GM21360 (cell line): ENCODE measurements at regions not wholly inside any gene's neighbourhood (a gene's known extent, or its start where the extent isn't known, plus 50 kb on each side); places are given as distances from the start of the nearest gene placed in this dataset.

ENCODE experiments used
- ATAC-seq: cut with Tn5 transposase; IDR thresholded peaks from one replicate; pipeline ENCODE4 v1.9.1; 2021; ENCODE audit warnings: mild to moderate bottlenecking, moderate library complexity; ENCODE audit not compliant: unreplicated experiment

DNA sequence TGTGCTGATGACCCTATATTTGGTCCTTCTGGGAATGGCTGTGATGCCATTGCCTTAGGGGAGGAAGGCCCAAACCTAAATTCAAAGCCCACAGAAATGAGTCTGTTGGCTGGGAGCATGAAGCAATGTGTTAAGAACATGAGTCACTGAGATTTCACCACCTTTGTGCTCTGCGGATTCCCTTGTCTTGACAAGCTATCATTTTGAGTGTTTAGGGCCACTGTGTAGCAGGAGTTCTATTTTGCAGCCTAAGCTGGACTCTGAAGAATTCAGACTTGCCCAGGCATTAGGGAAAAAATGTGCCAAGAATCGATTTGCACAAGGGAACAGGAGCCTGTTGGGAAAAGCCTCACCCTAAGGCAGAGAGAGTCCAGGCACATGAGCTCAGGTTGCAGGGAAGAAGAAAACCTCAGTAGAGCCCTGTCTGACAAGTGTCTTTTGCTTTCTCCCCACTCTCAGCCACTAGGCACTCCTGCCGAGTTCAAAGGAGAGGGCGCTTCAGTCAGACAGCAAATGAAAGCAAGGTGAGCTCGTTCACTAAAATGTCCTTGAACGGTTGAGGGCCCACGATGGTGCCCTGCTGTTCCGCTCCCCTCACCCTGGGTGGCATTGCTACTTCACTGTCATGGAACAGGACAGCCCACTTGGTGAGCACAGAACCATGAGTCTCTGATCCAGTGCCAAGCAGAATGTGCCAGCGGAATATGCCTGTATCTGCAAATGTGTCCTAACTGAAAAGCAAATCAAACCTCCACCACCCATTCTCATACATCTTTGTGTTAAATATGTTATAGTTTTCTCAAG is 93.6 kb downstream of the PRLHR start:
- ATAC-seq: no peak

DNA sequence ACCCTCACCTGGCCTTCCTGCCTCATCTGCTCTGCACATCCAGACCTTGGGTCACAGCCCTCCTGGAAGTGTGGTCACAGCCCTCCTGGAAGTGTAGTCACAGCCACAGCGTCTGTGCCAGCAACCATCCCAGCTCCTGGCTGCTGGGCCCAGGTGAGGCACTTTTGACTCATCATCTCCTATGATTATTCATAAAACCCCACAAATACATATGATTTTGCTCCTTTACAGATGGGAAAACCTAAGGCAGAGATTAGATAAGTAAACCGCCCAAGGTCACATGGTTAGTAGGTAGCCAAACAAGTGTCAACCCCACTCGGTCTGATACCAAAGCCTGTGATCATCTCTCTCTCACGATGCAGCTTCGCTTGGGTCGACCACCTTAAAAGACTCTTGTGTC is 94.3 kb downstream of the PRLHR start:
- ATAC-seq: no peak

DNA sequence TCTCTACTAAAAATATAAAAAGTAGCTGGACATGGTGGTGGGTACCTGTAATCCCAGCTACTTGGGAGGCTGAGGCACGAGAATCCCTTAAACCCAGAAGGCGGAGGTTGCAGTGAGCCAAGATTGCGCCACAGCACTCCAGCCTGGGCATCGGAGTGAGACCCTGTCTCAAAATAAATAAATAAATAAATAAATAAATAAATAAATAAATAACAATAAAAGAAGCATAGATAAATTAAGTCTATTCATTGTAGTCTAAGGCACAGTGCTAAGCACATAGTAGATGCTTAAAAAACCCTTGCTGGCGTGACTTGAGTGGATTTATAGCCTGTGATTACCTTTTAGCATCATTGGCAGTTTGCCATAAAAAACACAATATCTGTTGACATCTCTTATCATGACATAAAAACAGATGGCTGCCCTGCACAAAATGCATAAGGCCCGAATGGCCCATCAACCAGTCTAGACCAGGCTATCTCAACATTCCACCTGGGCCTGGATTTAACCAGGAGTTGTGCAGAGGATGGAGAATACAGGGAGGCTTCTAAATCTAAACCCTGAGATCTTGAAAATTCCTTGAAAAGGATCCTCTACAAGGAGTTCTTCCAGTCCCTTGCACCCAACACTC is 94.9 kb downstream of the PRLHR start:
- no peak for ATAC-seq

DNA sequence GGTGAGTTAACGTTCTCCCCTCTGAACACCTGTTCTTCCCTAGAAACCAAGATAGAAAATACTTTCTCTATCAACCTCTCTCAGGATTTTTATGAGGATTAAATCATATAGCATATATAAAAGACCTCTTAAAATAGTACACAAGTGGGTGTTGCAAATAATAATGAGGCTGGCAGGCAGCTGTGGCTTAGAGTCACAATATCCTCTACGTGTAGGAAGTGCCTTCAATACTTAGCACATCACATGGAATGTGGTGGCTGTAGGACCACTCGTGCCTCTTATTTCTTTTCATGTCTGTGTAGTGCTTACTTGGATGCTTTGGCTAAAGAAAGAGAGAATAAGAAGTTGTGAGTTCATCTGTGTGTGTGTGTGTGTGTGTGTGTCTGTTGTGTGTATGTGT is 96.3 kb downstream of the PRLHR start:
- no peak for ATAC-seq

DNA sequence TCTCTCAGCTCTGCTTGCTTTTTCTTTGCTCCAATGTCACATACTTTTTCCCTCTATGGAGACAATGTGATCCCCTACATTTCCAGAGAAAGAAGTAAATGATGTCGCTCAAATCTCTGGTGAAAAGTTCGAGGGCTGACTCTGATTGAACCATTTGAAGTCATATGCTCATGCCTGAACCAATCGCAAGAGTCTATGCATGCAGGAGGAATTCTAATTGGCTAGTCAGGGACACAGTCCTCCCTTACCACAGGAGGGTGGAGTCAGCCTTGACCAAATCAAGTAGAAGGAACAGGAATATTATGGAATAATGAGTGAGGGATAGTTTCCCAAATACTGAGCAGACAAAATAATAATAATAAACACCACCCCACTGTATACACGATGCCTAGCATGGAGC is 96.8 kb downstream of the PRLHR start:
- ATAC-seq: no peak

DNA sequence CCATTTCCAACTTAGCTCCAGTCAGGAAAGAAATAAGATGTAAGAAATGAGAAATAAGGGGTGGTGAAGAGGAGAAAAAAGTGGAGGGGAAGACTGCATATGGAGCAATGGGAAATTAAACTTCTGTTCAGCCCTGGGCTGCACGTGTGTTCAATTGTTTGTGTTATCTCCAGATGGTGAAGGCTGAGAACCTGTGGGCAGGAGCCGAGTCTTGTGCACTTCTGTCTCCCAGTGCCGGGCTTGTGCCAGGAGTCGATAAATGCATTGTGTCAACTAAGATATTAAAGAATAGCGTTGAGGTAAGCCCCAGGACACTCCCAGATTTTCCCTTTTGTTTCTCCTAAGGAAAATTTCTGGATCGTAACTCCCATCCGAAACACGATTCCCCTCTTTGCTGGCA is 98.2 kb downstream of the PRLHR start:
- no peak for ATAC-seq

DNA sequence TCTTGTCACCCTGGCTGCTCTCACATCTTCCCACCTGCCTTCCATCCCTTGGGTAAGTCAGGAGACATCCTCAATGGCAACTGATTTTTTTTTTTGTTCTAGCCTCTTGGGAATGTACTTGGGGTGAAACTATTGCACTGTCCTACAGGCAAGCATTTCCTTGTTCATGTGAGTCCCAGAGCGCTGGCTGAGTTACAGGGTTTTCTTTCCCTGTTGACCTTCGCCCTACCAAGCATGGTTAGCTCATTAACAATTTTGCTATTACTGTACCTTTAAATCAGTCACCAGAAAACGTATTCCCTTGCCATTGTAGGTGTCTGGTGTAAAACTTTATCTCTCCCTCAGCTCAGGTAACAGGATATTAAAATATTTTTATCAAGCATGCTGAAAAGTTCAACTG is 98.9 kb downstream of the PRLHR start:
- no peak for ATAC-seq

DNA sequence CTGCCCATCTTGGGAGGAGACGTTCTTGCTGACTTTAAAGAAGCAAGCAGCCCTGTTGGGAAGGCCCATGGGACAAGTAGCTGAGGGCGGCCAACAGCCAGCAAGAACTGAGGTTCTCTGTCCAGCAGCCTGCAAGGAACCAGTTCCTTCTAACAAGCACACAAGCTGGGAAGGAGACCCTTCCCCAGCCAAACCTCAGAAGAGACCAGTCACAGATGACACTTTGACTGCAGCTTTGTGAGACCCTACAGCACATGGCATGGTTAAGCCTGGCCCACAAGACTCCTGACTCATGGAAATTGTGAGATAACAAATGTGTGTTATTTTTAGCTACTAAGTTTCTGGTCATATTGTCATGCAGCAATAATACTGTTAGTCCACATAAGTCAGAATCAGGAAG is 99.9 kb downstream of the PRLHR start:
- no peak for ATAC-seq

DNA sequence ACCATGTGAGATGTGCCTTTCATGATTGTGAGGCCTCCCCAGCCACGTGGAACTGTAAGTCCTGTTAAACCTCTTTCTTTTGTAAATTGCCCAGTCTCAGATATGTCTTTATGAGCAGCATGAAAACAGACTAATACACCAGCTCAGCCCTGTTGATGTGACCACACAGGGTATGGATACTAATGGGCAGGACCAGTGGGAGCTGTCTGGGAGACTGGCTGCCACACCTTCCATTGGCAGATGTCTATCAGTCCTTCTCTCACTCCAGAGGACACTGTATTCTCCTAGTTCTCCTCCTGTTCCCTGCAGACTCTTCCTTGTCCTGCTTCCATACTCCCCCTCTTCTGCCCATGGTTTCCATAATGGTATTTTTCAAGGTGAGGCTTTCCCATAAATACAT is 104.4 kb downstream of the PRLHR start:
- ATAC-seq: no peak

DNA sequence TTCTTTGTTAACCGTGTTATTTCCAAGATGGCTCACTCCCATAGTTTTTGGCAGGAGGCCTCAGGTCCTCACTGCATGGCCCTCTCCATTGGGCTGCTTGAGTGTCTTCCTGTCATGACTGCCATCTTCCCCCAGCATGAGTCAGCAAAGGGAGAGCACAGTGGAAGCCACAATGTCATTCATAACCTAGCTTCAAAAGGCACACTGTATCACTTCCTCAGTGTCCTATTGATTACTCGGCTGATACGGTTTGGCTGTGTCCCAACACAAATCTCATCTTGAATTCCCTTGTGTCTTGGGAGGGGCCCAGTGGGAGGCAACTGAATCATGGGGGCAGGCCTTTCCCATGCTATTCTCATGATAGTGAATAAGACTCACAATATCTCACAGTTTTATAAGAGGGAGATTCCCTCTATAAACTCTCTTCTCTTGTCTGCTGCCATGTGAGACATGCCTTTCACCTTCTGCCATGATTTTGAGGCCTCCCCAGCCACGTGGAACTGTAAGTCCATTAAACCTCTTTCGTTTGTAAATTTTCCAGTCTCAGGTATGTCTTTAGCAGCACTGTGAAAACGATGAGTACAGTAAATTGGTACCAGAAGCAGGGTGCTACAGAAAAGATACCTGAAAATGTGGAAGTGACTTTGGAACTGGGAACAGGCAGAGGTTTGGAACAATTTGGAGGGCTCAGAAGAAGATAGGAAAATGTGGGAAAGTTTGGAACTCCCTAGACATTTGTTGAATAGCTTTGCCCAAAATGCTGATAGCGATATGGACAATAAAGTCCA is 106.5 kb downstream of the PRLHR start:
- ATAC-seq: no peak

DNA sequence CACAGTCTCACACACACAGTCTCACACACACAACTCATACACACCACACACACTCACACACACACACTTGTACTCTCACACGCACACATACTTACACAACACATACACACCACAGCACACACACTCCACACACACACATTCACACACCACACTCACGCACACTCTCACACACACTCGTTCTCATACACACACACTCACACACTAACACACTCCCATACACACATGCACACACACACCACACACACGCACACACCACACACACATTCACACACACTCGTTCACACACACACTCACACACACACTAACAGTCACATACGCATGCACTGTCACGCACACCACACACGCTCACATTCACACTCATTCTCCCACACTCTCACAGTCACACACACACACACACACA is 109.8 kb downstream of the PRLHR start:
- ATAC-seq: no peak

DNA sequence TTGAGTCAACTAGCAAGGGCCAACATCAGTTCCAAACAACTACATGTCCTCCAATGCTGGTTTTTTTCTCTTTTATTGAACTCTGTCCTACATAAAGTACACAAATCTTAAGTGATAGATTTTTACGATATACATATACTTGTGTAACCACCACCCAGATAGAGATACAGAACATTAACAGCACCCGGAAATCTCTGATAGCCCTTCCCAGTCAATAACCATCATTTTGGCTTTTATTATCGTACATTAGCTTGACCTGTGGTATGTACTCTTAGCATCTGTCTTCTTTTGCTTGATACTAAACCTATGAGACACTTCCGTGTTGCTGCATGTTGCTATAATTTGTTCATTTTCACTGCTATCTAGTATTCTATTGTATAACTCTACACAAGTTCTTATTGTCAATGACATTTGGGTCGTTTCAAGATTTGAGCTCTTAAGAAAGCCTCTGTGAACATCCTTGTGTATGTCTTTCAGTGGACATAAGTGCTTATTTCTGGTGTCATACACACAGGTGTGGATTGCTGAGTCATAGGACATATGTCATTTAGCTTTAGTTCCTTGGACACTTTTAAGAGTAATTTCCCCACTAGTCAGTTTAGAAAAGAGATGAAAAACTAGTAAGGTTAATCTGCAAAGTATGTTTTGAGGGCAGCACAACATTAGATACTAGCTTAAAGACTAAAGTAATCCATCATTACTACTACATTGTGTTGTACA is 111.1 kb downstream of the PRLHR start:
- no peak for ATAC-seq

DNA sequence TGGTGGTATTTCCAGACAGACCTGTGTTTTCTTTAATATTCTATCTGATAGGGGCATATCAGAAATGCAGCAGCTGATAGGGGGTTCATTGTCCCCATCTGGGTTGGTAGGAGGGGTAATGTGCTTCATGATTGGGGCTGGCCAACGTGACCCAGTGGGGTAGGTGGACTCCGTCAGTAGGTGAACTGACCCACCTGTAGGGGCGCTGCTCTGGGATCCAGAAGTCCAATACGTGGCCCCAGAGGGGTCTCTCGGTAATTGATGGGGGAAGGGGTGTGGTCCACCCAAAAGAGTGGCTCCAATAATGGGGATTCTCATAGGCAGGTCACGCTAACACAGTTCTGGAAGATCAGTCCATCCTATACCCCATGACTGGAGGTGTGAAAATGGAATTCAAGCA is 112.0 kb downstream of the PRLHR start:
- ATAC-seq: no peak

DNA sequence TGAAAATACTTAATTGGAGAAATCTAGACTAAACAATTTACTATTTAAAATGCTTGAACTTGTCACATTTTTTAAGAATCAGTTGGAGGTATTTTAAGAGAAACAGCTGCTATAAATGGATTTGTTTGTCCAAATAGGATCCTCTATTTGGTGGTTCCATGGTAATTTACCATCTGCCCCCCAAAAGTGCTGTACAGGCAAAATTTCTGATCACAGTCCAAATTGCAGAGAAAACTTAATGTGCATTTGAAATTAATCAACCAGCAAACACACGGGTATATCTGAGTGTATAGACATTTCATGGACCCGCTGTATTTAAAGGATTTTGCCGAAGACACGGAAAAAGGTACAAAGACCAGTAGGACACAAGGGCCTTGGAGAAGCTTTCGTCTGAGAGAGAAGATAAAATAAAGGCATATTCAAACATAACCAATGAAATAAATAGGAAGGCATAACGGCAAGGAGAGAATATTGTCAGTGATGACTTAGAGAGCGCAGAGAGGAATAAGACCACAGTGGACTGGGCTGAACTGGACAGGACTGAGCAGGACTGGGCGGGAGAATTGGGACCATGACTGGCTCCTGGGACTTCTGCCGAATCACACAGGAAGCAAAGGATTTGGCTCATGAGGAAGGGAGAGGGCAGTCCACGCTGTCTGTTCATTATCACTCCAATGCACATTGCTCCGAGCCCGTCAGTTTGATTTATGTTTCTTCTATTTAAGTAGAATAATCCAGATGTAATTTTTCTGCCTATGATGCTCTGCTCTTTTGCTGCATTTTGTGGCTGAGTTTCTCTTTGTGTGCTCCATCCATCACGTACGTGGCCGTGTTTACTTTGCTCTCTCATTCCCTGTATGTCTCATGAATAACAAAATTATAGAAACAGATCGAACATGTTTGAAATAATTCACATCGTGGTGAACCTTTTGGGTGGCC is 112.8 kb downstream of the PRLHR start:
- no peak for ATAC-seq

DNA sequence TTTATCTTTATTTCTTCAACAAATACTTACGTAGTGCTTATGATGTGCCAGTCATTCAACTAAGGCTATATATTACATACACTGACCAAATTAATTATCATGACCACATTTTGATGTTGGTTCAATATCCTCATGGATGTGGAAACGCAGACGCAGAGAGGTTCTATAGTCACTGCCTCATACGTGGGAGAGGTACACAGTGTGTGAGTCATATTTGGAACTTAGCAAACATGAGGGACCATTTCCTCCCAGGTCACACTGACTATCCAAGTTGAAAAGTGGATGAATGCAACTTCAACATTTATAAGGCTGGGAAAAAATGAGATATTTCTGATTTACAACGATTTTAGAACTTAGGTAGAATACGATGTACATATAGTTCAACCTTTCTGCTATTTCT is 113.6 kb downstream of the PRLHR start:
- ATAC-seq: no peak

DNA sequence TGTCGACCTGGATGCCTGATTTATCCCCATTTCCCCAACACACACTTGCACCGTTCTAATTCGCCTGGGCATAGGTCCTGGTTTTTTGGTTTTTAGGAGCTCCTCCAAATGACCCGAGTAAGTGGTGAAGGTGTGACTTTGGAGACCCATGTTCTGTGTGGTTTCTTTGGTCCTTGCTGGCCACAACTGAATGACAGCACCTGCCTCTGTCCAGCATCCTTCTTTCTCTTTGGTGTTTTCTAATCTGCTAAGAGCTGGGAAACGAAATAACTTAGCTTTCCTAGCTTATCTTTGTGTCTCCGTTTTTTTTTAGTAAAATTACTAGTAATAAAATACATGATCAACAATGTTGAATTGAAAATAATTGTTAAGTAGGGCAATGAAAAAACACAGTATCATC is 120.2 kb downstream of the PRLHR start:
- no peak for ATAC-seq

DNA sequence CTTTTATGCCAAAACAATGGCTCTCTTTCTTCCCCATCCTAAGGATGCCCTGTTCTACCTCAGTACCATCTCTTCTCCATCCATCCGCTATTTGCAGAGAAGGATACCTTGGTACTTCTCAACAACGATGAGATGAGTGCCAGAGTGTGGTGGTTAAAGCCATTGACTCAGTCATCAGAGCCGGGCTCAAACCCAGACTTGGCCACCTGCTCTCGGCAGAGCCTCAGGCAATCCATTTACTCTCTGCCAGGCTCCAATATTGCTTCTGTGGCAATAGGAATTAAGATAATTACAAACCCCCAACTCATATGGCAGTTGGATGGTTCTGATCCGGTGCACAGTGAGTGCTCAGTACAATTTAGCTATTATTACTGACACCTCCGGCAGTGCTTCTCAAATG is 121.3 kb downstream of the PRLHR start:
- ATAC-seq: no peak

DNA sequence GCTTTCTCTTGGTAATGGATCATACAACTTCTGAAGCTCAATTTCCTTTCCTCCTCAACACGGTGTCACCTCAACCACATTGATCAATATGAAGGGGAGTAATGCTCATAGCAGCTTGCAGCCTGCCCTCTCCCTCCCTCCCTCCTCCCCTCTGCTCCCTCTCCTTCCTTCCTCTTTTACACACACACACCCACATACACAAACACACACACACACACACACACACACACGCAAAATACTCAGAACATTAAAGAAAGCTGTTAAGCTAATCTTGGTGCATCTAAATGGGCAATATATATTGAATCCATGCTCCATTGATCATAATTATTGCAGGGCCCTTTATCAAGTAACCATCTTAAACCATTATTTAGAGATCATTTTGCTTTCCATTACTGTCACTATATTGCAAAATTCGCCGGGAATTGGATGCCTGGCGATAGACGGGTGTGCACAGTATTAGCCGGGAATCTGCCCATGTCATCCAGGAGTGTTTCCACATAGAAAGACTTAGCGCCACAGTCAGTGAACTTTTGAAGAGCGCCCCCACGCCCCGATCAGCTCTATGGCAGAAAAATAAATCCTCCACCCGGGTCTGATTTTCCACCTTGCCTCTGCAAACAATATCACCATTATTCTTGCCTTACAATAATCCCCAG is 122.0 kb downstream of the PRLHR start:
- ATAC-seq: no peak

DNA sequence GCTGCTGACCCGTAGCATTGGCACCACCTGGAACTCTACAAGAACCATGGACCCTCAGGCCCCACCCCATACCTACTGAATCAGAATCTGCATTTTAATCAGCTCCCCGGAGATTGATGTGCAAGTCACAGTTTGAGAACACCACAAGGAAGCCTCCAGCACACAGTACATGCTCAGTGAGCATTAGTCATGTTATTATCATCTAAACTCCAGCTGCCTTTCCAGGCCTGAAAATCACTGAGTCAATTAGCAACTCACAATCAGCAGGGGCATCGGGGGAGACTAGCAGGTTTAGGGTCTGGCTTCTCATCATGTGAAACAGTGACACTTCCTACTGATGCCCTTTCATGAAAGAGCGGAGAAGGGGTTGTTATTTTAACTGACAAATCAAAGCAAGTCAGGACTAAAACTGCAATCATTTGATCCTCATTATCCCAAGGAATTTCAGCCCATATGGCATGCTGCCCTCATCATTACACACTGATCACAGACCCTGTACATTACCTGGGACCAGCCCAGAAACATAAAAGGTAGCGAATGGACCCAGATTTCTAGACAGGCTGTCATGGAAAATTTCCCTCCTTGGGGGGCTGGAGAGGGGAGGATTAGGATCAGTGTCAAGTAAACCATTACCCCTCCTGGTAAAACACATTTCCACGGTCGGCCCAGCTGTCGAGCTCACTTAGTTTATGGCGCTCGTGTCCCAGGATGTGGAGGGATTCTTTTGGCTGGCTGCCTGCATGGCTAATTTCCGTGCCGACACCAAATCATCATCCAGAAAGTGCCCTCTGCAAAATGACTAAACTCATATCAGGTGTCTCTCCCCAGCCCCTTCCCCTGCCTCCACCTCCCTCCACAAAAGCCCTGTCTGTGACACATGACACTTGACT is 122.8 kb downstream of the PRLHR start:
- no peak for ATAC-seq
